ENCODE measurements at regions not wholly inside any gene's neighbourhood (a gene's known extent, or its start where the extent isn't known, plus 50 kb on each side); places are given as distances from the start of the nearest gene placed in this dataset.
A peak's percentile ranks its signal among the peaks of the same experiment; 100 is the strongest.
"Not testable (repeated sequence)": the region's sequence is repeated elsewhere in the genome, so short reads cannot be mapped to it uniquely, and the experiment has no call there.

GRCh38 chr3:31105438-31106077 is 211.1 kb upstream of the GADL1 start:
- TF ChIP-seq CTCF (IDR thresholded peaks at IDR 0.05; ENCODE audit: insufficient read depth, low read depth, low read length, missing control alignments), result no peak
- no peak overlapping the region for H3K4me3 ChIP-seq (ENCODE audit: low read length)
- DNase-seq (ENCODE audit: low read depth), result peak; percentile 95

GRCh38 chr3:31106204-31106603 is 211.7 kb upstream of the GADL1 start:
- DNase-seq (ENCODE audit: low read depth), result peak; percentile 96
- no peak overlapping the region for H3K4me3 ChIP-seq (ENCODE audit: low read length)
- no peak for TF ChIP-seq CTCF (IDR thresholded peaks at IDR 0.05; ENCODE audit: insufficient read depth, low read depth, low read length, missing control alignments)

DNA sequence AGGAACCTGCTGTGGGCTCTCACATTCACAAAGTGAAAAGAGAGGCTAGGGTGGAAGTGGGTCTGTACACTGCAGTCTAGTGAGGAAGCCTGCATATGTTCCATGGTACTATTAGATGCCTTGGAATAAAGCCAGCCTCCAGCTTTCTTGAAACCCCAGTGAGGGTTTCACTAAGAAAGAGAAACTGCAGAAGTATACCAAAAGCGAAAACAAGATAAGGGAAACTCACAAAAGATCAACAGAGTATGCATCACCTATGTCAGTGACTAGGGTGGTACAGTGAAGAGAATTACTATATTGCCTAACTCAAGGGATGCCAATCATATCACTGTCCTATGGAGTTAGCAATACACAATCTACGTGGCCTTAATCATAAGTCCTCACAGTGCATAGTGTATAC is 212.5 kb upstream of the GADL1 start:
- H3K4me3 ChIP-seq (ENCODE audit: low read length), result no peak overlapping the region
- peak; percentile 41 for DNase-seq (ENCODE audit: low read depth)
- no peak for TF ChIP-seq CTCF (IDR thresholded peaks at IDR 0.05; ENCODE audit: insufficient read depth, low read depth, low read length, missing control alignments)

- H3K4me3 ChIP-seq (ENCODE audit: low read length), result no peak overlapping the region
- no peak for DNase-seq (ENCODE audit: low read depth)
- no peak for TF ChIP-seq CTCF (IDR thresholded peaks at IDR 0.05; ENCODE audit: insufficient read depth, low read depth, low read length, missing control alignments)
Observed at GRCh38 chr3:31114929-31115283, 220.4 kb upstream of the GADL1 start.

GRCh38 chr3:31115531-31115930 is 221.1 kb upstream of the GADL1 start:
- not testable (repeated sequence) for H3K4me3 ChIP-seq (ENCODE audit: low read length); DNase-seq (ENCODE audit: low read depth)

DNA sequence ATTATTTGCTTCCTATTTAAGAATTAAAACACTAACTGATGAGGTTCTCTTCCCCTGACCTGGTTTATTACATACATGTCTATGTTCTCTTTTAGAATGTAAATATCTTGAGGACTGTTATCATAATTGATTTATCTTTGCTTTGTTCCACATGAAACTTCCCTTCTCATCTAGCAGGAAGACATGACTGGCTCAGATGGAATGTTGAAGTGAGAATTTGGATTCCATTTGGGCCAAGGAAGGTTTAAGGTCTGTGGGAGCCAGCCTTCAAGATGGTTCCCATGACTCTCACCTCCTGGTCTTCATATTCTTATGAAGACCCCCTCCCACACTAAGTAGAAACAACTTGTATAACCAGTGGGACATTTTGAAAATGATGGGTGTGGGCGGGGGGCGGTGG is 222.2 kb upstream of the GADL1 start:
- DNase-seq (ENCODE audit: low read depth), result no peak

DNA sequence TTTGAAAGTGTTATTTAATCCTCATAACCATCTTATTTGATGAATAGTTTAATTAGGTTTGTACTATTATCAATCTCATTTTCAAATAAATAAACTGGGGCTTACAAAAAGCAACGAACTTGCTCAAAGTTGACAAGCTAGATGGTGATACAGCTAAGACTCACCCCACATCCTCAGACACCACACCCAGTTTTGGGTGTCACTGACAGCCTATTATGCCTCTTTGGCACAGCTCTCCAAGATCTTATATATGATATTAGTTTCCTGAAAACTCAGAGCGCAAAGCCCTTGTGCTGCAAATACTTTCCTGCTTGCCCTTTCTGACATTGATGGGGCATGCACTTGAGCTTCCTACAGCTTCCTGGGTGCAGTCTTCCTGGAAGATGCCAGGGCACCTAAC is 223.4 kb upstream of the GADL1 start:
- peak; percentile 29 for DNase-seq (ENCODE audit: low read depth)
- no peak for TF ChIP-seq CTCF (IDR thresholded peaks at IDR 0.05; ENCODE audit: insufficient read depth, low read depth, low read length, missing control alignments)
- H3K4me3 ChIP-seq (ENCODE audit: low read length), result no peak overlapping the region

More for the DNA sequence above, 222.2 kb upstream of the GADL1 start:
- H3K4me3 ChIP-seq (ENCODE audit: low read length), result no peak overlapping the region
- no peak for TF ChIP-seq CTCF (IDR thresholded peaks at IDR 0.05; ENCODE audit: insufficient read depth, low read depth, low read length, missing control alignments)

Data from epithelial cell of esophagus (primary cell).